Kidney (tissue), 13 donors: ENCODE measurements at regions not wholly inside any gene's neighbourhood (a gene's known extent, or its start where the extent isn't known, plus 50 kb on each side); places are given as distances from the start of the nearest gene placed in this dataset.

ENCODE experiments used
- DNase-seq, 5 donors: peaks; one replicate each; pipeline ENCODE4 v3.0.0-alpha.2; 2013 to 2020
- FAIRE-seq: peaks from 2 replicates; lab custom pipeline; 2012; peaks lifted over from hg19 to GRCh38; lab: Jason Lieb, UNC
- H3K27ac ChIP-seq, 2 donors: one replicate each; pipeline ENCODE4 v1.7.0; 2013; ENCODE audit warnings: low read depth in 2 of 2, low read length in 2 of 2, inconsistent platforms in 1 of 2
- H3K27me3 ChIP-seq: one replicate; pipeline ENCODE4 v1.7.1; 2013; ENCODE audit warnings: low read length, inconsistent platforms; ENCODE audit not compliant: control insufficient read depth, insufficient read depth
- H3K36me3 ChIP-seq, 3 donors: one replicate each; pipeline versions ENCODE4 v1.7.0 to v1.7.1; 2013; ENCODE audit warnings: low read length in 3 of 3, control low read depth in 1 of 3, inconsistent platforms in 1 of 3; ENCODE audit not compliant: insufficient read depth in 3 of 3, control insufficient read depth in 2 of 3
- H3K4me1 ChIP-seq, 3 donors: one replicate each; pipeline versions ENCODE4 v1.7.0 to v1.7.1; 2013; ENCODE audit warnings: low read length in 3 of 3, inconsistent platforms in 1 of 3, low read depth in 1 of 3; ENCODE audit not compliant: control insufficient read depth in 2 of 3, insufficient read depth in 2 of 3
- H3K4me3 ChIP-seq, 3 donors: one replicate each; pipeline versions ENCODE4 v1.7.0 to v1.8.1; 2013; ENCODE audit warnings: low read length in 3 of 3, control low read depth in 1 of 3, inconsistent platforms in 1 of 3
- H3K9ac ChIP-seq, 3 donors: one replicate each; pipeline versions ENCODE4 v1.7.0 to v1.7.1; 2013; ENCODE audit warnings: low read length in 3 of 3, control low read depth in 1 of 3, inconsistent platforms in 1 of 3
- H3K9me3 ChIP-seq, 3 donors: one replicate each; pipeline versions ENCODE4 v1.7.0 to v1.7.1; 2013; ENCODE audit warnings: low read length in 3 of 3, control low read depth in 1 of 3, inconsistent platforms in 1 of 3; ENCODE audit not compliant: control insufficient read depth in 2 of 3, insufficient read depth in 1 of 3
- CTCF ChIP-seq: IDR thresholded peaks from 3 replicates; pipeline ENCODE4 v1.5.1; 2012; ENCODE audit warnings: mild to moderate bottlenecking, moderate library complexity, borderline replicate concordance; ENCODE audit not compliant: insufficient read depth; ENCODE audit errors: extremely low read depth
- intact Hi-C: fragments of 100-400 bp; cut with DNase I; formaldehyde crosslinking; loops from one replicate; pipeline ENCODE4 v1.11.1; 2022
- donor health status: control.
- donor health status: control.
- donor health status: control.
- donor health status: control.
- donor health status: control.
- donor health status: DM: yes; HTN: yes; CAD: no.
- donor health status: Normal renal cell carcinoma (clear cell type).

- H3K9me3 ChIP-seq = no peaks in the 10 kb centered on the region
- H3K27me3 ChIP-seq = no peaks in the 10 kb centered on the region
- peak overlapping the region in 1 of 3 donors; percentile 18 for H3K4me3 ChIP-seq
- intact Hi-C loops = no loop called here
- FAIRE-seq (no peak), DNase-seq (no peak)
- TF ChIP-seq CTCF = no peak
- peaks cover 0 to 11% (median 4%) of the 10 kb centered on the region in 3 donors for H3K4me1 ChIP-seq
- no peak overlapping the region for H3K9ac ChIP-seq
- H3K27ac ChIP-seq = no peak overlapping the region
- no peaks in the 10 kb centered on the region for H3K36me3 ChIP-seq
Measured at GRCh38 chr12:69044887-69045286, 111.9 kb upstream of the CPM start.

DNA sequence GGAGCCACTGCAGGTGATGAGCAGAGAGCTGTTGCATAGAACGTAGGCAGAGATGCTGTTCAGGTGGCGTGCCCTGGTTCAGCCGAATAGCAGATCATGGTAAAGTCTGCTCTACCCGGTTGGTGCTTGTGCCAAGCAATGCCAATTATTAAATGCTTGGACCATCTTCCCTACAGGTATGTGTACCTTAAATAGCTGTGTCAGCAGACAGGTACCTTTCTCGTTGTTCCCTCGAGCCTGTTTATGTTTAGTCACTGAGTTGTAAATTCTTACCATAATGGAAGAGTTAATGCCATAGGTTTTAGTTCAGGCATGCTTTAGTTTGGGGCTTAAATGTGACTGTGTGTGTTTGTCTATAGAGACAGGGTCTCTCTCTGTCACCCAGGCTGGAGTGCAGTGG is 112.5 kb upstream of the CPM start:
- TF ChIP-seq CTCF = no peak
- H3K36me3 ChIP-seq = no peaks in the 10 kb centered on the region
- H3K27ac ChIP-seq = no peak overlapping the region
- H3K27me3 ChIP-seq = no peaks in the 10 kb centered on the region
- intact Hi-C loops = no loop called here
- no peaks in the 10 kb centered on the region for H3K9me3 ChIP-seq
- peaks cover 0 to 10% (median 4%) of the 10 kb centered on the region in 3 donors for H3K4me1 ChIP-seq
- DNase-seq = no peak
- peak overlapping the region in 1 of 3 donors; percentile 18 for H3K4me3 ChIP-seq
- H3K9ac ChIP-seq = no peak overlapping the region
- FAIRE-seq = no peak

- H3K27ac ChIP-seq = no peak overlapping the region
- intact Hi-C loops = no loop called here
- no peaks in the 10 kb centered on the region for H3K9me3 ChIP-seq
- H3K4me3 ChIP-seq = no peak overlapping the region
- no peaks in the 10 kb centered on the region for H3K36me3 ChIP-seq
- no peak for FAIRE-seq
- peaks cover 0 to 10% (median 4%) of the 10 kb centered on the region in 3 donors for H3K4me1 ChIP-seq
- H3K27me3 ChIP-seq = no peaks in the 10 kb centered on the region
- no peak for TF ChIP-seq CTCF
- no peak overlapping the region for H3K9ac ChIP-seq
- no peak for DNase-seq
Measured at GRCh38 chr12:69046363-69046762, 113.4 kb upstream of the CPM start.

- no peak overlapping the region for H3K27ac ChIP-seq
- no peaks in the 10 kb centered on the region for H3K9me3 ChIP-seq
- H3K4me3 ChIP-seq = peak overlapping the region in 1 of 3 donors; percentile 10
- TF ChIP-seq CTCF = no peak
- no peaks in the 10 kb centered on the region for H3K27me3 ChIP-seq
- intact Hi-C loops = no loop called here
- FAIRE-seq (no peak), DNase-seq (no peak)
- H3K9ac ChIP-seq = no peak overlapping the region
- H3K36me3 ChIP-seq = no peaks in the 10 kb centered on the region
- peaks cover 0 to 10% (median 4%) of the 10 kb centered on the region in 3 donors for H3K4me1 ChIP-seq
Measured at GRCh38 chr12:69046920-69047319, 113.9 kb upstream of the CPM start.
